Activated T-cell treated with anti-CD3 and anti-CD28 coated beads, Interleukin-2, amount 50 U/mL, for 48 hours (primary cell): ENCODE measurements at regions not wholly inside any gene's neighbourhood (a gene's known extent, or its start where the extent isn't known, plus 50 kb on each side); places are given as distances from the start of the nearest gene placed in this dataset.
"Not testable (repeated sequence)": the region's sequence is repeated elsewhere in the genome, so short reads cannot be mapped to it uniquely, and the experiment has no call there.

Source experiments
- DNase-seq, 2 experiments: peaks; one replicate each; pipeline ENCODE4 v3.0.0-alpha.2; 2020

DNA sequence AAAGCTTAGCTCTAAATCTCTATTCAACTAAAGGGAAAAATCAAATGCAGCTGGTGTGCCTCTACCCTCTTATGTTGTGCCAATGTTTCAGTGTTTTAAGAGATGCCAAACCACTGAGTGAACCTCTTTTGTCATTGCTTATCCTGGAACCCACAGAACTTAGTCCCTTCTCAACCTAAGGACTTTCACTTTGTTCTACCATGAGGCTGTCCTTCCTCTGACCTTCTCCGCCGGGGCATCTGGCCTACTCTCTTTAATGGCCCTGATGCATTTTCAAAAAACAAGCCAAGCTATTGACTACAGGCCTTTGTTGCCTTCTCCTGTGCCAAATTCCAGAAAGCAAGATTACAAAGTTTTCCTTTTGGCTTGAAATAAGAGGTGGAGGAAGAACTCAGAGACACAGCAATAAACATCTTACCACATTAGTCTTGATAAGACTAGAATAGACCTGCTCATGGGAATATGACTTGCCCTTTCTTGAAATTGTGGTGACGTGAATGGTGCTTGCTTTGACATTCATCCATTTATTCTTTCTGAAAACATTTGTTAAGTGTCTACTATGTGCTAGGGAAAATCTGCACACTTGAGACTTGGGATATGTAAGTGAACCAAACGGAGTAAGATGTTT is 253.2 kb upstream of the SMIM30 start:
- no peak for DNase-seq

GRCh38 chr7:113370910-113371309 is 252.6 kb upstream of the SMIM30 start:
- no peak for DNase-seq

GRCh38 chr7:113368256-113368655 is 249.9 kb upstream of the SMIM30 start:
- no peak for DNase-seq

- no peak for DNase-seq
Measured at GRCh38 chr7:113367041-113367586, 248.8 kb upstream of the SMIM30 start.

DNA sequence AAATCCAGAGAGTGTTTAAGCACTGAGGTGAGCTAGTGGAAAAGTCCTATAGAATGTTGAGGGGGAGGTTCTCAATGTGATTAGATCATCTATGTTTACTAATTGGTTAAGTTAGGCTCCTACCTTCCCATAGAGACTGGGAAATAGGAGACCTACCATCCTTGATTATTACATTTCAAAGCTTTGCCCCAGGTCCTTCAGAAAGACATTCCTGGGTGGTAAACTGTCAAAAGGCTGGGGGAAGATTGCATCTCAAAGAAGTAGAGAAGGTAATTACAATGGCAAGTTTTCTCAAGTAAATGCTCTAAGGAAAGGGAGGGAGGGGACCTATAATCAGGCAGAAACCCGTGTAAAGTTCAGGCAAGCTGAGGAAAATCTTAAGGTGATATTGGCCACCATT is 247.8 kb upstream of the SMIM30 start:
- DNase-seq: no peak

GRCh38 chr7:113349339-113349738 is 231.0 kb upstream of the SMIM30 start:
- DNase-seq: no peak

- DNase-seq: no peak
Measured at GRCh38 chr7:113339661-113340060, 221.3 kb upstream of the SMIM30 start.

DNA sequence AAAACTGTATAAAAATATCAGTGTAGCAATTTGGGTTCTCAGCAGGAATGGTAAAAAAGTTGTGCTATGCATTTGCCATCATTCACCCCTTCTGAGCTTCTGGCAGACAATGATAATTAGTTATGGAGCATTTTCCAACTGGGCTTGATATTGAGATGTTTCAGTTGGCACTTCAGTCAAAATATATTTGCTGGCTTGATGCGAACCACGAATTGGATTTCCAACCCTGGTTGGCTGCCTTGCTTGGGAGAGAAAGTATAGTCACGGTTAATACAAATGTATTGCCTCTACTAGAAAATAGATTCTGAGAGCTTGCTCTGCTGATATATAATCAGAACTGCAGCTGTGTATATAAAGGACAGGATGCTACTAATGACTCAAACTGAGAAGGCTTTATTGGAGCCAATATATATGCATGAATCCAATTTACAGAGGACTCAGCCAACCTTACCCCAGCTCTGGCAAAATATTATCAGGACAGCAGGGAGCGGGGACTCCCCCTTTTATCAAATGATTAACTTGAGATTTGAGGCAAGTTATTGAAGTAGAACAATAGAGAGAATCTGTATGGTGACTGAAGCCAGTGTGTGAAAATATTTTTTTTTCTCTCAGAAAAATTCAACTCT is 219.8 kb upstream of the SMIM30 start:
- no peak for DNase-seq

DNA sequence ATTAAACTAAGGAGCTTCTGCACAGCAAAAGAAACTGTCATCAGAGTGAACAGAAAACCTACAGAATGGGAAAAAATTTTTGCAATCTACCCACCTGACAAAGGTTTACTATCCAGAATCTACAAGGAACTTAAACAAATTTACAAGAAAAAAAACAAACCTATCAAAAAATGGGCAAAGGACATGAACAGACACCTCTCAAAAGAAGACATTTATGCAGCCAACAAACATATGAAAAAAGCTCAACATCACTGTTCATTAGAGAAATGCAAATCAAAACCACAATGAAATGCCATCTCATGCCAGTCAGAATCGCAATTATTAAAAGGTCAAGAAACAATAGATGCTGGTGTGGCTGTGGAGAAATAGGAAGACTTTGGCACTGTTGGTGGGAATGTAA is 218.5 kb upstream of the SMIM30 start:
- DNase-seq: not testable (repeated sequence)

DNA sequence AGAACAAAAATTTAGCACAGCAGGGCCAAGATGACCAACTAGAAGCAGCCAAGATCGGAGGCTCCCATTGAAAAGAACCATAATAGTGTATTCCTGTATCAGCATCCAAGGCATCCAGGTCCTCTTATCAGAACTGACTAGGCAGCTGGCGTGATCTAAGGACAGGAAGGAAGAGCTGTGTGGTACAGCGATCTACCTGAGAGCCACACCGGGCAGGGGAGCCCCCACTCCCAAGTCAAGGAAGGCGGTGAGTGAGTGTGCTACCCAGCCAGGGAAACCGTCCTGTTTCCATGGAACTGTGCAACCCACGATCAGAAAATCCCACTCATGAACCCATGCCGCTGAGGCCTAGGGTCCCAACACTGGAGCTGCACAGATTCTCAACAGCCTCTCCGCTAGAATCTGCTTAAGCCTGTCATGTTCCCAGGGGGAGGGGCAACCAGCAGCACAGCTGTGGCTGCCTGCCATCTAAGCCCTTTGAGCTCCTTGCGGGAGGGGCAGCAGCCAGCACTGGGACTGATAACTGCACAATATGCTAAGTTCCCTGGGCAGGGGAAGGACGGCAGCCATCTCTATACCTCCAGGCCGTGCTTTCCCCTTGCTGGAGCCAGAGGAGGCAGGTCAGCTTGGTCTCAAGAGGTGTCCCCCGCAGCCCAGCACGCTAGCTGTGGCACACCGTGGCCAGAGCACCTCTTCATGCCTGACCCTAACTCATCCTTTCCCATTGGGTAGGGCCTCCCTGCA is 213.0 kb upstream of the SMIM30 start:
- no peak for DNase-seq

- no peak for DNase-seq
Measured at GRCh38 chr7:113321201-113321600, 202.8 kb upstream of the SMIM30 start.

GRCh38 chr7:113320419-113320818 is 202.1 kb upstream of the SMIM30 start:
- DNase-seq: no peak

GRCh38 chr7:113314594-113314993 is 196.2 kb upstream of the SMIM30 start:
- no peak for DNase-seq

DNA sequence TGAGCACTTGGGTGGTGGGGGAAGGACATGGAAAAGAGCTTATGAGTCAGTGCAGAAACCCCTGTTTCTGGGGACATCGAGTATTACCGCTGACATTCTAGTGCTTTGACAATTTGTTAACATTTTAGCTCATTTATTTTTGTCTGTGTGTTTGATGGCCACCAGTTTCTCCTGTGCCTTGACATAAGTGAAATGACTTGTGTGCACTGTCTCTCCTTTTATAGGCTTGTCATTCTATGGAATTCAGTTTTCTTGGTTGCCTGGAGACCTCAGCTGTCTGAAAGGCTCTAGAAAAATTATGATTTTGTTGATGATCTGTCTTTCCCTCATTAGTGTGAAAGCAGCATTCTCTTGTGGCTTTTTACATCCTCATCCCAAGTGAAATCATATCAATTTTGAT is 190.0 kb upstream of the SMIM30 start:
- no peak for DNase-seq

GRCh38 chr7:113307147-113307546 is 188.8 kb upstream of the SMIM30 start:
- no peak for DNase-seq

DNA sequence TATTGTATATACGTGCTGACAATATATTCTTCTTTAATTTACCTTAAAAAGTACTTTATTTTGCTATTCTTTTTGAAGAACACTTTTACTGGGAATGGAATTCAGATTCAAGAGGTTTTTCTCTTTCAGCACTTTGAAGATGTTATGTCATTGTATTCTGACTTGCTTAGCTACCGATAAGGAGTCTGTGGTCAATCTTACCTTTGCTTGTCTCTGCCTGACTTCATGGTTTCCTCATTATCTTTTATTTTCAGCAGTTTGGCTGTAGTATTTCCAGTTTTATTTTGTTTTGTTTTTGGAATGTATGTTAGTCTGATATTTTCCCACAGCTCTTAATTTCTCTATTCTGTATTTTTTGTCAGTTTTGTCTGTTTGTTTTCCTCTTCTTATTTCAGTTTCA is 187.9 kb upstream of the SMIM30 start:
- no peak for DNase-seq

DNA sequence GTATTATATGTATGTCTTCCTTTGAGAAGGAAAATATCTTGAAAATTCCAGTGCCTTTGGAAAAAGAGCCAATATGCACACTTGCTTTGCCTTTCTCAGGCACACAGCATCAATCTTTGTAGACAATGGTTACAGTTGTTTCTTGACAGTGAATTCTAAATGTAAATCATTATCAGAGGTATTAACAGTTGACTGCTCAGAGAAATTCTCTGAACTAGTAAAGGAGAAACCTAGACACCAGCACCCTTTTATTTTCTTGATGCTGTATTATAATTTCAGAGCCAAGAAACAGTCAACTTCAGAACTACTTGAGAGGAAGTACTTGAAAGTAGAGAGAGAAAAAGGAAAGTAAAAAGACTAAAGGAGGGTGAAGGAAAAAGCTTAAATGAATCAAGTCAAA is 185.8 kb upstream of the SMIM30 start:
- no peak for DNase-seq

DNA sequence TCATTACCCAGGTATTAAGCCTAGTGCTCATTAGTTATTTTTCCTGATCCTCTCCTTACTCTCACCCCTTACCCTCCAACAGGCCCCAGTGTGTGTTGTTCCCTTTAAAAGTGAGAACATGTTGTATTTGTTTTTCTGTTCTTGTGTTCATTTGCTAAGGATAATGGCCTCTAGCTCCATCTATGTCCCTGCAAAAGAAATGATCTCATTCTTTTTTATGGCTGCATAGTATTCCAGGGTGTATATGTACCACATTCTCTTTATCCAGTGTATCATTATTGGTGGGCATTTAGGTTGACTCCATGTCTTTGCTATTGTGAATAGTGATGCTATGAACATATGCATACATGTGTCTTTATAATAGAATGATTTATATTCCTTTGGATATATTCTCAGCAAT is 185.0 kb upstream of the SMIM30 start:
- not testable (repeated sequence) for DNase-seq

- DNase-seq: no peak
Measured at GRCh38 chr7:113301983-113302382, 183.6 kb upstream of the SMIM30 start.

GRCh38 chr7:113301141-113301540 is 182.8 kb upstream of the SMIM30 start:
- DNase-seq: no peak

GRCh38 chr7:113299748-113300147 is 181.4 kb upstream of the SMIM30 start:
- DNase-seq: no peak

DNA sequence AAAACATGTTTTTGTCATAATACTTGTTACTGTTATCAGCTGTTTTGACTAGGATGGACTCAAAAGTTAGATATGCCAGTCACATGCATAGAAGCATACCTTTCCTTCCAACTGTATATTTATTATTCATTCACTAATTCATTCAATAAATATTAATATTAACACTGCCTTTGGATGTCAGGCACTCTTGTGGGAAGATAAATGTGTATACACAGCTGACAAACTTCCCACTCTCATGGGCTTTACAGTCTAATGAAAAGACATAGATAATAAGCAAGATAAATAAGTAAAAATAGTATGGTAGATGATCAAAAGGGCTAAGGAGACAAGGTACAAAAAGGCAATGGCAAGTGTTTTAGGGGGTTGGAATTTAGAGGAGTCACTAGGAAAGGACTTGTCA is 180.1 kb upstream of the SMIM30 start:
- DNase-seq: no peak

- DNase-seq: no peak
Measured at GRCh38 chr7:113294750-113295149, 176.4 kb upstream of the SMIM30 start.

GRCh38 chr7:113292105-113292504 is 173.8 kb upstream of the SMIM30 start:
- DNase-seq: no peak
